ENCODE measurements at regions not wholly inside any gene's neighbourhood (a gene's known extent, or its start where the extent isn't known, plus 50 kb on each side); places are given as distances from the start of the nearest gene placed in this dataset.

DNA sequence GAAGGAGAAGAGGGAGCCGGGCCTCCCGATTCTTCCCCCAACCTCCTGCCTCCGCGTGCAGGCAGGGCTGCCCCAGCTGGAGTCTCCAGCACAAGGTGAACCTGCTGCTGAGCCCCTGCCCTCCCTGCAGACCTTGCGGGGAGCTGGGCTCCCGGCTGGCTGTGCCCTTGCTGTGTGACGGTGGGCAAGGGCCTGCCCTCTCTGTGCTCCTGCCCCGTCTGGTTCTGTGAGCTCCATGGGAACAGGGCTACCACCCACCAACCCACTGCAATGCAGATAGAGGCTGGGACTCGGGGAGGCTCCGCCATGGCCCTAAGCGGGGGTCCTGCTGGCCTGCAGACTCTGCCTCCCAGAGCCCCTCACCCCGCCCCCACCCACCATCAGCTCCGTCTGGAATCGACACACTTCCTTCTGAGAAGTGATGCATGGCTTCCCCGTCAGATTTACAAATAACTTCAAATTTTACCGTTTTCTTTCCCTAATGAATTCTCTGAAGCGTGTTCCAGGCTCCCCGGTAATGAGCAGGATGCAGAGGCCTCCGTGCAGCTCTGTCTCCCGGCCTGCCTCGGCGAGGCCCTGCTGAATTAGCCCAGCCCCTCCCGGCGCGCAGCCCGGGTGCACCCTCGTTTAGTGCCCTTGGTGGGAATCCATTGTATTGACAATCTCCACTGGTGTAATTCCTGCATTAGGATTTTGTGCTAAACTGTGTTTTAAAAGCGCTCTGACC, 111.0 kb downstream of the MICALL2 start:
- Mint-ChIP-seq H3K4me1 (ENCODE audit: unreplicated experiment) (no peaks in the 10 kb centered on the region), H3K27ac (ENCODE audit: unreplicated experiment) (no peak overlapping the region), H3K36me3 (ENCODE audit: unreplicated experiment) (no peaks in the 10 kb centered on the region), H3K9me3 (ENCODE audit: unreplicated experiment) (no peaks in the 10 kb centered on the region), H3K4me3 (ENCODE audit: unreplicated experiment) (no peak overlapping the region), H3K27me3 (ENCODE audit: unreplicated experiment) (peaks cover 14% of the 10 kb centered on the region)
- DNase-seq (ENCODE audit: extremely low spot score, unreplicated experiment) = no peak
- TF ChIP-seq, protein P1, sequence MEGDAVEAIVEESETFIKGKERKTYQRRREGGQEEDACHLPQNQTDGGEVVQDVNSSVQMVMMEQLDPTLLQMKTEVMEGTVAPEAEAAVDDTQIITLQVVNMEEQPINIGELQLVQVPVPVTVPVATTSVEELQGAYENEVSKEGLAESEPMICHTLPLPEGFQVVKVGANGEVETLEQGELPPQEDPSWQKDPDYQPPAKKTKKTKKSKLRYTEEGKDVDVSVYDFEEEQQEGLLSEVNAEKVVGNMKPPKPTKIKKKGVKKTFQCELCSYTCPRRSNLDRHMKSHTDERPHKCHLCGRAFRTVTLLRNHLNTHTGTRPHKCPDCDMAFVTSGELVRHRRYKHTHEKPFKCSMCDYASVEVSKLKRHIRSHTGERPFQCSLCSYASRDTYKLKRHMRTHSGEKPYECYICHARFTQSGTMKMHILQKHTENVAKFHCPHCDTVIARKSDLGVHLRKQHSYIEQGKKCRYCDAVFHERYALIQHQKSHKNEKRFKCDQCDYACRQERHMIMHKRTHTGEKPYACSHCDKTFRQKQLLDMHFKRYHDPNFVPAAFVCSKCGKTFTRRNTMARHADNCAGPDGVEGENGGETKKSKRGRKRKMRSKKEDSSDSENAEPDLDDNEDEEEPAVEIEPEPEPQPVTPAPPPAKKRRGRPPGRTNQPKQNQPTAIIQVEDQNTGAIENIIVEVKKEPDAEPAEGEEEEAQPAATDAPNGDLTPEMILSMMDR (IDR thresholded peaks at IDR 0.05) = no peak

DNA sequence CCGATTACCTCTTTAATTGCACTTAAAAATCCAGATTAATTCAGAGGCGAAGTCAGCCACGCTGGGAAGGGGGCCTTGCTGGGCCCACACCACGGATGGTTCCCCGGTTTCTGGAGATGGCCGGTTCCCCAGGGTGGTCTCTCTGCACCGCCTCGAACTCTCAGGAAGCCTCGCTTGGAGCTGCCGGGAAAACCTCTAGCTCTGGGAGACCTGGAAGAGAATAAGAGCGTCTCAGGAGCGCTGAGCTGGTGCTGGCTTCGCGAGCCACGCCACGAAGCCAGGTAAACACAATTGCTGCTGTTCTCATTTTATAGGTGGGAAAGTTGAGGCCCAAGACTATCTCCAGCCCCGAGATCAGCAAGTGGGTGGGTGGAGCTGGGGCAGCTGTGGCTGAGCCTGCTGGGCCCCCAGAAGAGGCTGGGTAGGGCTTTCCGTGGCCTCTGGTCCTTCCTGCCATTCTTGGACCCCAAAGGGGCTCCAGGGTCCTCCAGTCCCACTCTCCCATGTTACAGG, 110.4 kb downstream of the MICALL2 start:
- Mint-ChIP-seq H3K27ac (ENCODE audit: unreplicated experiment) (no peak overlapping the region), H3K4me1 (ENCODE audit: unreplicated experiment) (no peaks in the 10 kb centered on the region), H3K4me3 (ENCODE audit: unreplicated experiment) (no peak overlapping the region), H3K27me3 (ENCODE audit: unreplicated experiment) (peaks cover 14% of the 10 kb centered on the region), H3K9me3 (ENCODE audit: unreplicated experiment) (no peaks in the 10 kb centered on the region), H3K36me3 (ENCODE audit: unreplicated experiment) (no peaks in the 10 kb centered on the region)
- TF ChIP-seq, protein P1 (IDR thresholded peaks at IDR 0.05) = no peak
- no peak for DNase-seq (ENCODE audit: extremely low spot score, unreplicated experiment)

DNA sequence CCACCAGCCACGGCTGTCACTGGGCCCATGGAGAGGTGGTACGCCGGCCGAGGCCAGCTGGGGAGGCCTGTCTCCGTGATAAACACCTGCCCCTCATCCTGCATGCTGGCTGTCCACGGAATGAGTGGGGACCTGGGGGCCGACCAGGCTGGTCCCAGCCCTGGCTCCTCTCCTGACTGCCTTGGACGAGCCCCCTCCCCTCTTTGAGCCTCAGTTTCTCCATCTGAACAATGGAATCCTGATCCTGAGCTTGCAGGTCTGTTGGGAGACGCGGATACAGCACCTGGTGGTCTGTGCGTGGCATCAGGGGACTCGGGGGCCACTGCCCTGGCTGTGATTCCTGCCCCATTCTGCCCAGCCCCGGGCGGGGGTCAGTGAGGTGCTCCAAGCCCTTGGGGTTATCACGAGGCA, 109.9 kb downstream of the MICALL2 start:
- no peaks in the 10 kb centered on the region for H3K36me3 Mint-ChIP-seq (ENCODE audit: unreplicated experiment)
- no peak overlapping the region for H3K4me3 Mint-ChIP-seq (ENCODE audit: unreplicated experiment)
- H3K27ac Mint-ChIP-seq (ENCODE audit: unreplicated experiment) = no peak overlapping the region
- H3K27me3 Mint-ChIP-seq (ENCODE audit: unreplicated experiment) = peaks cover 14% of the 10 kb centered on the region
- TF ChIP-seq, protein P1 (IDR thresholded peaks at IDR 0.05) = no peak
- H3K9me3 Mint-ChIP-seq (ENCODE audit: unreplicated experiment) = no peaks in the 10 kb centered on the region
- DNase-seq (ENCODE audit: extremely low spot score, unreplicated experiment) = no peak
- H3K4me1 Mint-ChIP-seq (ENCODE audit: unreplicated experiment) = no peaks in the 10 kb centered on the region

DNA sequence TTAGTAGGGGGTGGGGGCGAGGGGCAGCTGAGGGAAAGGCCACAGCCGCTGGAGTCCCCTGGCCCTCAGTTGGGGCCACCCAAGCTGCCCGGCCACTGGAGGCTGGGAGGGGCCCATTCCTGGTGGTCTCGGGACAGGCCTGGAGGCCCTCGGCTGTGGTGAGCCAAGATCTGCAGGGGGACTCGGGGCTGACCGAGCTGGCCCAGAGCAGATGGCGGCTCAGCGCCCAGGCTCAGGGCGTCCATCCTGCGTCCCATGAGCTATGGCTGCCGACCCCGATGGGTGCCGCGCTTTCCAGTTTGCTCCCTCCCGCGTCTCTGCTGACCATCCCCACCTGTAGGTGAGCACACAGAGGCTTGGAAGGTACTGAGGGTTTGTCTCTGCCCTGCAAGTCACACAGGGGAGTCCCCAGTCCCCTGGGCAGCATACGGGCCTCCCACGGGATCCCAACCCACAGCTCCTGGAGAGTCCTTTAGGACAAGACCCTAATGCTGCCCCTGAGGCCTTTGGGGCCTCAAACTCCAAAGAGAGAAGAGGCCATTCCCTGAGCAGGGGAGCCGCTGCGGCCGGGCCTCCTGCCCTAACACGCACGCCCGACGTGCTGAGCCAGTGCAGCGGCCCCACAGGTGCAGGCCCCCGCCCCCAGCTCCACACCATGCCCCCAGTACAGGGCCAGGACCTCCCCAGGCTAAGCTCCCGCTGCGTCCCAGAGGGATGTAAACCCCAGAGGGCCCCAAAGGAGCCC, 107.2 kb downstream of the MICALL2 start:
- H3K27ac Mint-ChIP-seq (ENCODE audit: unreplicated experiment) = no peak overlapping the region
- H3K27me3 Mint-ChIP-seq (ENCODE audit: unreplicated experiment) = peaks cover 20% of the 10 kb centered on the region
- H3K36me3 Mint-ChIP-seq (ENCODE audit: unreplicated experiment) = no peaks in the 10 kb centered on the region
- H3K9me3 Mint-ChIP-seq (ENCODE audit: unreplicated experiment) = no peaks in the 10 kb centered on the region
- H3K4me3 Mint-ChIP-seq (ENCODE audit: unreplicated experiment) = no peak overlapping the region
- no peaks in the 10 kb centered on the region for H3K4me1 Mint-ChIP-seq (ENCODE audit: unreplicated experiment)
- TF ChIP-seq, protein P1 (IDR thresholded peaks at IDR 0.05) = no peak
- no peak for DNase-seq (ENCODE audit: extremely low spot score, unreplicated experiment)

DNA sequence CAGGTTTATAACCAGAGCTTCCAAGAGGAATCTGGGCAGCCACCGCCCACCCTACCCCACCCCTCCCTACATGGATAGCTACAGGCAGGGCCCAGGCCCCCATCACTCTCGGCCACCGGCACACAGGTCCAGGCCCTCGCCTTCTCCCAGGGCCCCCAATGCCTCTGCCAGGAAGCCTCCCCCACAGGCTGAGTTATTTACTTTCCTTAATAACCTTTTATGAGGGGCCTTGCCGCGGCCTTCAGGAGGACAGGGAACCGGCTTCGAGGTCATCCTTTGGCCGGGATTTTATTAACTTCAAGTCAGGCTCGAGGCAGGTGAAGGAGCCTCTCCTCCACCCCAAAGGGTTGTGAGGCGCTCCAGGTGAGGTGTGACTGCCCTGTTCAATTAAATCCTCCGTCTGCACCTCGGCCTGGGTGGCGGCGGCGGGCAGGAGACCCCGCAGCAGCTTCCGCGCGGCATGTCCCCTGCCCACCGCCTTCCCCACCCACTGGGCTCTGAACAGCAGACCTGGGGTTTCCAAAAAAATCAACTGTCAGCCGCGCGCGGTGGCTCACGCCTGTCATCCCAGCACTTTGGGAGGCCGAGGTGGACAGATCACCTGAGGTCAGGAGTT, 106.5 kb downstream of the MICALL2 start:
- H3K27me3 Mint-ChIP-seq (ENCODE audit: unreplicated experiment) = peaks cover 20% of the 10 kb centered on the region

More for the DNA sequence above, 106.5 kb downstream of the MICALL2 start:
- H3K36me3 Mint-ChIP-seq (ENCODE audit: unreplicated experiment) = no peaks in the 10 kb centered on the region
- H3K4me1 Mint-ChIP-seq (ENCODE audit: unreplicated experiment) = no peaks in the 10 kb centered on the region
- no peak for DNase-seq (ENCODE audit: extremely low spot score, unreplicated experiment)
- TF ChIP-seq, protein P1 (IDR thresholded peaks at IDR 0.05) = no peak
- no peak overlapping the region for H3K4me3 Mint-ChIP-seq (ENCODE audit: unreplicated experiment)
- H3K27ac Mint-ChIP-seq (ENCODE audit: unreplicated experiment) = no peak overlapping the region
- H3K9me3 Mint-ChIP-seq (ENCODE audit: unreplicated experiment) = no peaks in the 10 kb centered on the region

Data from osteocyte (in vitro differentiated cells).